Suppressor macrophage treated with lipopolysaccharide for 4 hours (primary cell): ENCODE measurements at regions not wholly inside any gene's neighbourhood (a gene's known extent, or its start where the extent isn't known, plus 50 kb on each side); places are given as distances from the start of the nearest gene placed in this dataset.

ENCODE experiments used
- DNase-seq: peaks from one replicate; pipeline ENCODE4 v3.0.0-alpha.2; 2020

- peak; percentile 86 for DNase-seq
Measured at GRCh38 chr3:27590437-27591298, 106.5 kb upstream of the SLC4A7 start.

GRCh38 chr3:27589795-27590194 lies 105.6 kb upstream of the SLC4A7 start:
- no peak for DNase-seq

GRCh38 chr3:27585429-27585828 lies 101.2 kb upstream of the SLC4A7 start:
- no peak for DNase-seq

GRCh38 chr3:27584874-27585273 lies 100.7 kb upstream of the SLC4A7 start:
- DNase-seq: no peak

GRCh38 chr3:27581852-27582251 lies 97.7 kb upstream of the SLC4A7 start:
- no peak for DNase-seq

- no peak for DNase-seq
Measured at GRCh38 chr3:27578032-27578431, 93.8 kb upstream of the SLC4A7 start.

- DNase-seq: no peak
Measured at GRCh38 chr3:27577504-27577903, 93.3 kb upstream of the SLC4A7 start.

- DNase-seq: no peak
Measured at GRCh38 chr3:27576171-27576570, 92.0 kb upstream of the SLC4A7 start.

GRCh38 chr3:27575499-27575898 lies 91.3 kb upstream of the SLC4A7 start:
- no peak for DNase-seq

- no peak for DNase-seq
Measured at GRCh38 chr3:27574438-27574795, 90.2 kb upstream of the SLC4A7 start.

GRCh38 chr3:27573780-27574437 lies 89.7 kb upstream of the SLC4A7 start:
- no peak for DNase-seq

- no peak for DNase-seq
Measured at GRCh38 chr3:27573138-27573537, 89.0 kb upstream of the SLC4A7 start.

- no peak for DNase-seq
Measured at GRCh38 chr3:27571345-27571744, 87.2 kb upstream of the SLC4A7 start.

GRCh38 chr3:27570421-27571106 lies 86.4 kb upstream of the SLC4A7 start:
- DNase-seq: no peak

- no peak for DNase-seq
Measured at GRCh38 chr3:27568393-27568792, 84.2 kb upstream of the SLC4A7 start.

GRCh38 chr3:27567251-27567650 lies 83.1 kb upstream of the SLC4A7 start:
- no peak for DNase-seq

GRCh38 chr3:27565201-27565852 lies 81.1 kb upstream of the SLC4A7 start:
- peak; percentile 34 for DNase-seq

- peak; percentile 60 for DNase-seq
Measured at GRCh38 chr3:27561576-27561975, 77.4 kb upstream of the SLC4A7 start.

- peak; percentile 78 for DNase-seq
Measured at GRCh38 chr3:27560484-27561056, 76.4 kb upstream of the SLC4A7 start.

GRCh38 chr3:27559835-27560234 lies 75.7 kb upstream of the SLC4A7 start:
- no peak for DNase-seq

- no peak for DNase-seq
Measured at GRCh38 chr3:27559381-27559780, 75.2 kb upstream of the SLC4A7 start.

- no peak for DNase-seq
Measured at GRCh38 chr3:27557411-27557810, 73.2 kb upstream of the SLC4A7 start.

- no peak for DNase-seq
Measured at GRCh38 chr3:27556887-27557286, 72.7 kb upstream of the SLC4A7 start.
